PC-3 (cell line): ENCODE measurements at regions not wholly inside any gene's neighbourhood (a gene's known extent, or its start where the extent isn't known, plus 50 kb on each side); places are given as distances from the start of the nearest gene placed in this dataset.

Source experiments
- ATAC-seq: fragments of 200-7000 bp; cut with Tn5 transposase; 2 replicates; pipeline ENCODE4 v1.9.1; 2020; ENCODE audit warnings: mild to moderate bottlenecking, moderate library complexity
- BruUV-seq: library from RNA; stranded (reverse); fragments of 400-500 nt; replicated peaks from 2 replicates; lab custom pipeline; 2021; lab: Mats Ljungman, UMichigan
- CTCF ChIA-PET: fragments of 300-600 bp; sonication (Branson Sonifier 250); formaldehyde crosslinking; loops from one replicate; lab custom pipeline; 2022; ENCODE audit warnings: antibody characterized with exemption; lab: Charles Lee
- POLR2A ChIA-PET: fragments of 300-600 bp; sonication (Branson Sonifier 250); formaldehyde crosslinking; loops from one replicate; lab custom pipeline; 2022; ENCODE audit warnings: antibody characterized with exemption; ENCODE audit not compliant: unreplicated experiment; lab: Charles Lee
- DNase-seq: peaks from one replicate; pipeline ENCODE4 v3.0.0-alpha.2; 2015
- H2AFZ ChIP-seq: fragments of 300-600 bp; sonication (generic); 2 replicates; pipeline ENCODE4 v1.6.0; 2016; ENCODE audit warnings: antibody characterized with exemption, low read length
- H3F3A ChIP-seq: fragments of 300-600 bp; sonication (generic); one replicate; pipeline ENCODE4 v1.6.0; 2017; ENCODE audit warnings: antibody characterized with exemption, low read length, control low read depth, mild to moderate bottlenecking; ENCODE audit not compliant: unreplicated experiment
- H3K27ac ChIP-seq: fragments of 300-600 bp; sonication (generic); 2 replicates; pipeline ENCODE4 v1.5.1; 2016; ENCODE audit warnings: mild to moderate bottlenecking, low read length
- H3K27me3 ChIP-seq: fragments of 300-600 bp; sonication (generic); 2 replicates; pipeline ENCODE4 v1.6.1; 2016; ENCODE audit warnings: low read length, mixed read lengths
- H3K36me3 ChIP-seq: fragments of 300-600 bp; sonication (generic); 2 replicates; pipeline ENCODE4 v1.6.1; 2016; ENCODE audit warnings: low read depth, mixed run types, low read length, mixed read lengths
- H3K4me1 ChIP-seq: fragments of 300-600 bp; sonication (generic); 2 replicates; pipeline ENCODE4 v1.5.1; 2016; ENCODE audit warnings: low read length; ENCODE audit not compliant: insufficient read depth
- H3K4me2 ChIP-seq: fragments of 300-600 bp; sonication (generic); 2 replicates; pipeline ENCODE4 v1.6.0; 2016; ENCODE audit warnings: low read length
- H3K4me3 ChIP-seq: fragments of 300-600 bp; sonication (generic); 2 replicates; pipeline ENCODE4 v1.5.1; 2016; ENCODE audit warnings: mild to moderate bottlenecking, low read length, mixed read lengths
- H3K79me2 ChIP-seq: fragments of 300-600 bp; sonication (generic); 2 replicates; pipeline ENCODE4 v1.6.1; 2017; ENCODE audit warnings: low read length, mixed read lengths
- H3K9ac ChIP-seq: fragments of 300-600 bp; sonication (generic); 2 replicates; pipeline ENCODE4 v1.6.0; 2016; ENCODE audit warnings: mild to moderate bottlenecking, low read length
- H3K9me2 ChIP-seq: fragments of 300-600 bp; sonication (generic); replicated peaks from 2 replicates; pipeline ENCODE4 v1.6.1; 2016; ENCODE audit warnings: mixed run types, low read length, mixed read lengths
- H3K9me3 ChIP-seq: fragments of 300-600 bp; sonication (generic); 2 replicates; pipeline ENCODE4 v1.6.1; 2016; ENCODE audit warnings: low read length, mixed read lengths
- H4K20me1 ChIP-seq: fragments of 300-600 bp; sonication (generic); 2 replicates; pipeline ENCODE4 v1.6.1; 2016; ENCODE audit warnings: low read length, mixed read lengths
- EZH2 ChIP-seq: fragments of 300-600 bp; sonication (generic); IDR thresholded peaks from one replicate; pipeline ENCODE4 v1.6.1; 2017; ENCODE audit warnings: antibody characterized with exemption, mild to moderate bottlenecking, low read length; ENCODE audit not compliant: unreplicated experiment
- EZH2phosphoT487 ChIP-seq: fragments of 300-600 bp; sonication (generic); IDR thresholded peaks from 2 replicates; pipeline ENCODE4 v1.6.1; 2018; ENCODE audit warnings: mild to moderate bottlenecking, antibody characterized with exemption, low read length, borderline replicate concordance
- intact Hi-C: fragments of 100-400 bp; cut with micrococcal nuclease; formaldehyde crosslinking; loops from 2 replicates; pipeline ENCODE4 v1.9.0; 2023
- TF ChIP-seq, protein P1 (sequence below): fragments of 300-600 bp; sonication (generic); conservative IDR thresholded peaks from 2 replicates; pipeline ENCODE4 v1.5.1; 2017; ENCODE audit warnings: antibody characterized with exemption, low read depth, mild to moderate bottlenecking, low read length

DNA sequence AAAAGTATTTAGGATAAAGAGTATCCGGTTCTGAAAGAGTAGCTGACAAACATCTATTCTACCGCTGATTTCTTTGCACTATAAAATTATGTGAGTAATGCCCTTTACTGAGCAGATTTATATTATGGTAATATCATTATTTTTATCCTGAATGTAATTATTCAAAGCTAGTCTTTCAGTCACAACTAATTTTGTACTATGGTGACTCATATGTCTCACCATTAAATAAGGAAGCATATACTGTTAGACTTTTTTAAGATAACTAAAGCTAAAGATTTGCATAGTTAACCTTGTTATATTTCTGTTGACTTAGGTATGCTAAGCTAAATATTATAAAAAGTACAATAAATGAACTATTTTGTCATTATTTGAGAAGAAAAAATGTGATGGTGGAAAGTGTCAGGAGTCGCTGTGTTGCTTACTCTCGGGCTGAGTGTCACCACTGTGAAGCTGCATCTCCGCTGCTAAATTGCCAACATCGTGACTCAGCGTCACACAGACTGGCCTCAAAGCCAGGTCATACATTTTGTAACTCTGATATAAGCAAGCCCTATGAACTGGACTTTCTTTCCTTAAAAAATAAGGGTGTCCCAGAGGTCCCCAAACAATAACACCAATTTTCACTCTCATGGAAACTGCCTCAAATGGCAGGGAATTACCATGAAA is 69.1 kb upstream of the SSTR1 start:
- TF ChIP-seq EZH2 (no peak), EZH2phosphoT487 (no peak)
- TF ChIP-seq, protein P1, sequence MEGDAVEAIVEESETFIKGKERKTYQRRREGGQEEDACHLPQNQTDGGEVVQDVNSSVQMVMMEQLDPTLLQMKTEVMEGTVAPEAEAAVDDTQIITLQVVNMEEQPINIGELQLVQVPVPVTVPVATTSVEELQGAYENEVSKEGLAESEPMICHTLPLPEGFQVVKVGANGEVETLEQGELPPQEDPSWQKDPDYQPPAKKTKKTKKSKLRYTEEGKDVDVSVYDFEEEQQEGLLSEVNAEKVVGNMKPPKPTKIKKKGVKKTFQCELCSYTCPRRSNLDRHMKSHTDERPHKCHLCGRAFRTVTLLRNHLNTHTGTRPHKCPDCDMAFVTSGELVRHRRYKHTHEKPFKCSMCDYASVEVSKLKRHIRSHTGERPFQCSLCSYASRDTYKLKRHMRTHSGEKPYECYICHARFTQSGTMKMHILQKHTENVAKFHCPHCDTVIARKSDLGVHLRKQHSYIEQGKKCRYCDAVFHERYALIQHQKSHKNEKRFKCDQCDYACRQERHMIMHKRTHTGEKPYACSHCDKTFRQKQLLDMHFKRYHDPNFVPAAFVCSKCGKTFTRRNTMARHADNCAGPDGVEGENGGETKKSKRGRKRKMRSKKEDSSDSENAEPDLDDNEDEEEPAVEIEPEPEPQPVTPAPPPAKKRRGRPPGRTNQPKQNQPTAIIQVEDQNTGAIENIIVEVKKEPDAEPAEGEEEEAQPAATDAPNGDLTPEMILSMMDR: no peak
- DNase-seq: peak; percentile 48

DNA sequence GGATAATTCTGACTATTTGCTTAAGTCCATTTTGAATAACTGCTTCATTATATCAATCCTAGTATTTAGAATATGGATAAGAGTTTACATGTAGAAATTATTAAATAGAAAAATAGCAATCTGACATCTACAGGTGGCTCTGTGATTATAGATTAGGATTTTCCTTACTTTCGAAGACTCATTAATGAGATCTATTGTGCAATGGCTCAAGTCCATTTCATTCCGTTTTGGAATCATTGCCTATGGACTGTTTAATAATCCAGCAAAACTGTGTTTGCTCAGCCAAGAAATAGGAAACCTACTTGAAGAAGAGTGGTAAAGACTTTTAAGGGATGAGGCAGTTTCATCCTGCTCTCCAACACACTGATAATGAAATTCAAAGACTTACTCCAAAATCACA is 67.8 kb upstream of the SSTR1 start:
- Histone ChIP-seq H3K4me3 (no peak overlapping the region), H3K79me2 (no peaks in the 10 kb centered on the region), H3K9ac (no peak overlapping the region), H3K9me2 (no peaks in the 10 kb centered on the region), H2AFZ (no peak overlapping the region), H3K27ac (no peak overlapping the region), H3K36me3 (no peaks in the 10 kb centered on the region), H3K4me2 (no peak overlapping the region), H3K27me3 (no peaks in the 10 kb centered on the region), H3F3A (no peaks in the 10 kb centered on the region), H3K9me3 (no peaks in the 10 kb centered on the region), H4K20me1 (no peaks in the 10 kb centered on the region), H3K4me1 (0 out of 2 replicates have a peak, but pooled peaks cover 8% of the 10 kb centered on the region)
- ATAC-seq (no peak), DNase-seq (no peak)
- intact Hi-C loops: no loop called here
- ChIA-PET POLR2A (no interaction called here), CTCF (no interaction called here)
- TF ChIP-seq, protein P1: no peak
- no peak for TF ChIP-seq EZH2phosphoT487
- TF ChIP-seq EZH2: no peak
- no TSS peak for BruUV-seq

More for the DNA sequence above, 69.1 kb upstream of the SSTR1 start:
- H3K27ac ChIP-seq: no peak overlapping the region
- no peaks in the 10 kb centered on the region for H3K9me2 ChIP-seq
- H3K4me1 ChIP-seq: 0 out of 2 replicates have a peak, but pooled peaks cover 8% of the 10 kb centered on the region
- H3K36me3 ChIP-seq: no peaks in the 10 kb centered on the region
- no peaks in the 10 kb centered on the region for H3K9me3 ChIP-seq
- no peaks in the 10 kb centered on the region for H3K27me3 ChIP-seq
- H2AFZ ChIP-seq: 0 out of 2 replicates have a peak overlapping the region, but pooled peaks have one; percentile 35
- no peaks in the 10 kb centered on the region for H3K79me2 ChIP-seq
- 0 out of 2 replicates have a peak overlapping the region, but pooled peaks have one; percentile 33 for H3K4me2 ChIP-seq
- ChIA-PET CTCF (no interaction called here), POLR2A (no interaction called here)
- no peaks in the 10 kb centered on the region for H3F3A ChIP-seq
- no TSS peak for BruUV-seq
- ATAC-seq: no peak
- H4K20me1 ChIP-seq: no peaks in the 10 kb centered on the region
- H3K9ac ChIP-seq: no peak overlapping the region
- H3K4me3 ChIP-seq: no peak overlapping the region
- intact Hi-C loops: no loop called here

DNA sequence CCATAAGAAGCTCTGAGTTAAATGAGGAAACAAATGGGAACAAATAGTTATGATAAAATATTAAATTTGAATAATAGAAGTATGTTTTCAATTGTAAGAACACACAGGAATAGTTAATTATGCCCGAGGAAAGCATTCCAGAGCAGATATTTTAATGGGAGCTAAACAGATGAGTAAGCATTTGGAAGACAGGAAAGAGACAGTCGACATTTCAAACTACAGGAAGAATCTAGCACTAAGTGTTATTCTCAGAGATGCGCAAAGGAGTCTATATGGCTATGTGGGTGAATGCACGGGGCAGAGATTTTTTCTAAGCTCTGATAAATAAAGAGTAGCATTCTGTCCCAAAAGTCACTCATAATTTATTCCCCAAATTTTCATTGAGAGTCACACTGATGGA is 64.5 kb upstream of the SSTR1 start:
- H3K9ac ChIP-seq: no peak overlapping the region
- CTCF ChIA-PET: no interaction called here
- no peak for TF ChIP-seq EZH2phosphoT487
- TF ChIP-seq EZH2: no peak
- TF ChIP-seq, protein P1: no peak
- no peak for DNase-seq
- no peaks in the 10 kb centered on the region for H4K20me1 ChIP-seq
- no peak for ATAC-seq
- H3K4me1 ChIP-seq: 0 out of 2 replicates have a peak, but pooled peaks cover 8% of the 10 kb centered on the region
- intact Hi-C loops: no loop called here
- H3K79me2 ChIP-seq: no peaks in the 10 kb centered on the region
- H3K36me3 ChIP-seq: no peaks in the 10 kb centered on the region
- H3K27ac ChIP-seq: no peak overlapping the region
- no peaks in the 10 kb centered on the region for H3K9me3 ChIP-seq
- peak overlapping the region; percentile 58 for H2AFZ ChIP-seq
- no peak overlapping the region for H3K4me3 ChIP-seq
- no peaks in the 10 kb centered on the region for H3K27me3 ChIP-seq
- POLR2A ChIA-PET: no interaction called here
- no peaks in the 10 kb centered on the region for H3K9me2 ChIP-seq
- H3F3A ChIP-seq: no peaks in the 10 kb centered on the region
- H3K4me2 ChIP-seq: 0 out of 2 replicates have a peak overlapping the region, but pooled peaks have one; percentile 36
- no TSS peak for BruUV-seq
